Ecto neural progenitor cell (in vitro differentiated cells): ENCODE measurements at regions not wholly inside any gene's neighbourhood (a gene's known extent, or its start where the extent isn't known, plus 50 kb on each side); places are given as distances from the start of the nearest gene placed in this dataset.

Experiments used
- DNase-seq: peaks from one replicate; pipeline ENCODE4 v3.0.0-alpha.2; 2018; ENCODE audit warnings: low spot score

GRCh38 chr12:63406781-63407180 is 255.8 kb upstream of the AVPR1A start:
- DNase-seq, result no peak

GRCh38 chr12:63404611-63405010 is 253.6 kb upstream of the AVPR1A start:
- DNase-seq, result no peak

- DNase-seq, result no peak
Measured at GRCh38 chr12:63403256-63403655, 252.3 kb upstream of the AVPR1A start.

- no peak for DNase-seq
Measured at GRCh38 chr12:63400718-63401117, 249.7 kb upstream of the AVPR1A start.

GRCh38 chr12:63400318-63400717 is 249.3 kb upstream of the AVPR1A start:
- no peak for DNase-seq

GRCh38 chr12:63397807-63398206 is 246.8 kb upstream of the AVPR1A start:
- no peak for DNase-seq

GRCh38 chr12:63396135-63396534 is 245.1 kb upstream of the AVPR1A start:
- no peak for DNase-seq

GRCh38 chr12:63394983-63395382 is 244.0 kb upstream of the AVPR1A start:
- no peak for DNase-seq

- no peak for DNase-seq
Measured at GRCh38 chr12:63394349-63394748, 243.3 kb upstream of the AVPR1A start.

GRCh38 chr12:63389211-63389610 is 238.2 kb upstream of the AVPR1A start:
- DNase-seq, result no peak

- no peak for DNase-seq
Measured at GRCh38 chr12:63387771-63388170, 236.8 kb upstream of the AVPR1A start.

GRCh38 chr12:63382930-63383329 is 231.9 kb upstream of the AVPR1A start:
- no peak for DNase-seq

GRCh38 chr12:63362791-63363190 is 211.8 kb upstream of the AVPR1A start:
- no peak for DNase-seq

GRCh38 chr12:63362166-63362565 is 211.2 kb upstream of the AVPR1A start:
- no peak for DNase-seq

GRCh38 chr12:63354969-63355368 is 204.0 kb upstream of the AVPR1A start:
- no peak for DNase-seq

- DNase-seq, result no peak
Measured at GRCh38 chr12:63353559-63353958, 202.6 kb upstream of the AVPR1A start.

- no peak for DNase-seq
Measured at GRCh38 chr12:63351370-63351769, 200.4 kb upstream of the AVPR1A start.

GRCh38 chr12:63348556-63348955 is 197.6 kb upstream of the AVPR1A start:
- no peak for DNase-seq

- DNase-seq, result peak; percentile 70
Measured at GRCh38 chr12:63337158-63337557, 186.2 kb upstream of the AVPR1A start.

- no peak for DNase-seq
Measured at GRCh38 chr12:63326260-63326659, 175.3 kb upstream of the AVPR1A start.

GRCh38 chr12:63325757-63326156 is 174.8 kb upstream of the AVPR1A start:
- DNase-seq, result no peak

GRCh38 chr12:63323942-63324341 is 172.9 kb upstream of the AVPR1A start:
- no peak for DNase-seq

- DNase-seq, result no peak
Measured at GRCh38 chr12:63321373-63321772, 170.4 kb upstream of the AVPR1A start.

GRCh38 chr12:63319936-63320633 is 169.1 kb upstream of the AVPR1A start:
- no peak for DNase-seq
